SJCRH30 (cell line): ENCODE measurements at regions not wholly inside any gene's neighbourhood (a gene's known extent, or its start where the extent isn't known, plus 50 kb on each side); places are given as distances from the start of the nearest gene placed in this dataset.
"Not testable (repeated sequence)": the region's sequence is repeated elsewhere in the genome, so short reads cannot be mapped to it uniquely, and the experiment has no call there.

Experiments
- DNase-seq, 2 experiments: peaks; one replicate each; pipeline ENCODE4 v3.0.0-alpha.2; 2015 to 2020
- H3K27ac ChIP-seq: fragments of 250-450 bp; sonication (Bioruptor Pico); 2 replicates; pipeline ENCODE4 v1.5.1; 2020; ENCODE audit warnings: mild to moderate bottlenecking, moderate library complexity
- H3K27me3 ChIP-seq: fragments of 250-450 bp; sonication (Bioruptor Pico); 2 replicates; pipeline ENCODE4 v1.5.1; 2020; ENCODE audit warnings: mild to moderate bottlenecking, moderate library complexity
- H3K36me3 ChIP-seq: fragments of 250-450 bp; sonication (Bioruptor Pico); 2 replicates; pipeline ENCODE4 v1.5.1; 2020; ENCODE audit warnings: mild to moderate bottlenecking, moderate library complexity
- H3K4me1 ChIP-seq: fragments of 250-450 bp; sonication (Bioruptor Pico); 2 replicates; pipeline ENCODE4 v1.5.1; 2020; ENCODE audit warnings: mild to moderate bottlenecking, moderate library complexity
- H3K4me3 ChIP-seq: fragments of 250-450 bp; sonication (Bioruptor Pico); 2 replicates; pipeline ENCODE4 v1.5.1; 2020; ENCODE audit warnings: mild to moderate bottlenecking, moderate library complexity
- H3K9me3 ChIP-seq: fragments of 250-450 bp; sonication (Bioruptor Pico); replicated peaks from 2 replicates; pipeline ENCODE4 v1.5.1; 2020; ENCODE audit warnings: mild to moderate bottlenecking, moderate library complexity

DNA sequence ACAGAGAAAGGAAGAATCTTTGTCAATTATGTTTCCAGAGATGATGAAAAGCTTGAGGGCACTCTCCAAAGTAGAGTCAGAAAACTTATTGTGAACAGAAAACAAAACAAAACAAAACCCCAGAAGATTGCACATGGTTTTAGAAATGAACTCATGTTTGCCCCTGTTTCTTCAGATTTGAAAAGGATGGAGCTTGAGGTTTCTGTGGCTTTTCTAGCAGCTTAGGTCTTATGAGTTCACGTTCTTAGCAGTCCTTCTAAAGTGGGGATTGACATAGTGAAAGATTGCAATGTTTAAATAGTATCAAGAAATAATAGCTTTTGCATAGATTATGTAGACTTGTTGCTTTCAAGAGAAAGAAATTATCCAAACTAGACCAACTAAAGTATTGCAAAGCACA, 421.8 kb downstream of the GBA3 start:
- no peaks in the 10 kb centered on the region for H3K27me3 ChIP-seq
- no peak for DNase-seq
- H3K4me1 ChIP-seq: no peaks in the 10 kb centered on the region
- no peak overlapping the region for H3K4me3 ChIP-seq
- H3K9me3 ChIP-seq: no peaks in the 10 kb centered on the region
- H3K36me3 ChIP-seq: no peaks in the 10 kb centered on the region
- H3K27ac ChIP-seq: no peak overlapping the region

DNA sequence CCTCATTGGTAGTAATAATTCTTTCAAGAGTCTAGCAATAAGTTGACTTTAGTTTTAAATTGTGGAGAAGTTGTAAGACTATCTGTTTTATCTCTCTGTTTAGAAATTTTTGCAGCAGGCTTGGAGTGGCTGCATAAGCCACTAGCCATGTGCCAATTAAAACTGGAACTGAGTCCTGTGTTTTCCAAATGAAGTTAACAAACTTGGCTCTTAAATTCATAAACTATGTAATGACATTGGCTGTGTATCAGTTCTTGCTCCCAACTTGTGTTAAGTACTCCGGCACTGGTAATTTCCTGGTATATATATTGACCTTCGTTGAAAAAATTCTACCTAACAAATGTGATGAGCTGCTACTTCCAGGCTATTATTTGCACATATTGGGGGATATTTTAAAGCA, 420.4 kb downstream of the GBA3 start:
- no peak for DNase-seq
- Histone ChIP-seq H3K9me3 (no peaks in the 10 kb centered on the region), H3K27me3 (no peaks in the 10 kb centered on the region), H3K36me3 (no peaks in the 10 kb centered on the region), H3K27ac (no peak overlapping the region), H3K4me1 (no peaks in the 10 kb centered on the region), H3K4me3 (no peak overlapping the region)

DNA sequence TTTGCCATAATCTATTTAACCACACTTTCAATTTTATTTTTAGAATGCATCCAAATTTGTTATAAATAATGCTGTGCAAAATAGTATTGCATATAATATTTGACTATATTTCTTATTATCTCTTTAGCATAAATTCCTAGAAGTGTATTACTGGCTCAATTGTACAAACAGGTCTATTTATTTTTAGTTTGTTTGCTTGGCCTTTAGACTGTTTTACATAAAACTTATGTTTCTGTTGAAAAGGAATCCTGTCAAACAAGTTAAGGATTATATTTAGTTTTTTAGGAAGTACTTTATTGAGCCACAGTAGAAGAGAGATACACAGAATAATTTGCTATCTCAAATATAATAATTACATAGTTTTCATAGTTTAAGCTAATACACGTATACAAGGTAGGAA, 413.8 kb downstream of the GBA3 start:
- Histone ChIP-seq H3K9me3 (no peaks in the 10 kb centered on the region), H3K27me3 (no peaks in the 10 kb centered on the region), H3K36me3 (no peaks in the 10 kb centered on the region), H3K4me3 (no peak overlapping the region), H3K4me1 (no peaks in the 10 kb centered on the region), H3K27ac (no peak overlapping the region)
- no peak for DNase-seq

DNA sequence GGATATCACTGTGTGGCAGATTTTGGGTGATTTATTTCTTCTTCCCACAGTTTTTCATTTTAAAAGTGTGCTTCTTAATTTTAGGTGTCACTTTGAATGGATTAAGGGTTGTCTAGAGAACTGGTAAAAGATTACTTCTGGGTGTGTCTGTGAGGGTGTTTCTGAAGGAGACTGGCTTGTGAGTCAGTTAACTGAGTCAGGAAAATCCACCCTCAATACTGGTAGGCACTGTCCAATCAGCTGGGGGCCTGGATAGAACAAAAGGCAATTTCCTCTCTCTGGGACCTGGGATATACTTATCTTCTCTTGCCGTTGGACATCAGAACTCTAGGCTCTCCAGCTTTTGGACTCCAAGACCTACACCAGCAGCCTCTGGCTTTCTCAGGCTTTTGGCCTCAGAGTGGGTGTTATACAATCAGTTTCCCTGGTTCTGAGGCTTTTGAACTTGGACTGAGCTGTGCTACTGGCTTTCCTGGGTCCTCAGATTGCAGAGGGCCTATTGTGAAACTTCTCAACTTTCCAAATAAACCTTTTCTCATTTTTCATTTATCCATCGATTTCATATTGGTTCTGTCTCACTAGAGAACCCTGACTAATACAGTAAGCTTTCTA, 413.1 kb downstream of the GBA3 start:
- Histone ChIP-seq H3K9me3 (no peaks in the 10 kb centered on the region), H3K27me3 (no peaks in the 10 kb centered on the region), H3K4me3 (no peak overlapping the region), H3K27ac (no peak overlapping the region), H3K36me3 (no peaks in the 10 kb centered on the region), H3K4me1 (no peaks in the 10 kb centered on the region)
- no peak for DNase-seq

DNA sequence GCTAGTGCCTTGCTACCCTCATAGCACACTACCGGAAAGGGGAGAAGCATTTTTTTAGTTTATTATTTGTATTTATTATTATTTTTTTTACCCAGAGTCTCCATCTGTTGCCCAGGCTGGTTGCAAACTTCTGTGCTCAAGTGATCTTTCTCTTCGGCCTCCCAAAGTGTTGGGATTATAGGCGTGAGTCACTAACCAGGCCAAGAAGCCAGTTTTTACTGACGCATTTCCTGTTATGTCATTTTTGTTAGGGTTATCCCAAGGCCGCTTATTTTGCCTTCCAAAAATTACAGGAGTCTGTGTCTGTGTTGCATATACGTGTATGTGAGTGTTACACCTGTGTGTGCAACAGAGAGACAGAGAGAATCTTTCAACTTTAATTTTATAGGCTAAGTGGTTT, 404.5 kb downstream of the GBA3 start:
- no peaks in the 10 kb centered on the region for H3K36me3 ChIP-seq
- H3K9me3 ChIP-seq: no peaks in the 10 kb centered on the region
- DNase-seq: peak in 1 of 2 experiments; percentile 5
- H3K4me1 ChIP-seq: no peaks in the 10 kb centered on the region
- no peak overlapping the region for H3K27ac ChIP-seq
- no peaks in the 10 kb centered on the region for H3K27me3 ChIP-seq
- no peak overlapping the region for H3K4me3 ChIP-seq

DNA sequence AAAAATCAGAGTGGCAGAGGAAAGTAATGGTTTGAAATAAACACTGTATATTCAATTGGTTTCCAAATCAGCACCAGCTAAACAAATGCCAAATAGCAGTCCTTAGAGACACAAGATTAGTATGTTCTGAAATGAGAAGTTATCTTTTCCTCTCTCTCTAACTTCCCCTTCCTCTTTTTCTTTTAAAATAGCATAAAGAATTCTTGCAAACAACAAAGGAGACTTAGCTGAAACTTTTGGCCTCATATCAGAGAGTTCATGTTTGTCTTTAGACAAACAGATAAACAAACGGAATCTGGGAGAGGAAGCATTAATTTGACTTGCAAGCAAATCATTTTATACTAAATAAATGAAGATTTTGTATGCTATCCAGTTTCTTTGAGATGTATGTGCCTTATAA, 399.0 kb downstream of the GBA3 start:
- H3K4me3 ChIP-seq: no peak overlapping the region
- no peaks in the 10 kb centered on the region for H3K9me3 ChIP-seq
- no peak overlapping the region for H3K27ac ChIP-seq
- no peak for DNase-seq
- no peaks in the 10 kb centered on the region for H3K36me3 ChIP-seq
- H3K27me3 ChIP-seq: no peaks in the 10 kb centered on the region
- H3K4me1 ChIP-seq: no peaks in the 10 kb centered on the region

DNA sequence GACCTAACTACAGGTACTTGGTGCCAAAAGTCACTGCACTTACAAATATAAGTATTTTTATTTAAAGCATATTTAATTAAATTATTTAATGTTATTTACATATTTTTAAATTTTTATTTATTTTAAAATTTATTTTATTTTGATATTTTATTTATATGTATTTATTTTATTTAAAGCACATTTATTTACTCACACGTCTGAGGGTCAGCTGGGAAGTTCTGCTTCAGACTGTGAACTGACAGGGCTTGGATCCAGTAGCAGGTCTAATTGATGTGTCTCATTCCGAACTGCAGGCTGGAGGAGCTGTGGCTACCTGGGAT, 392.5 kb downstream of the GBA3 start:
- Histone ChIP-seq H3K27me3 (no peaks in the 10 kb centered on the region), H3K9me3 (no peaks in the 10 kb centered on the region), H3K36me3 (no peaks in the 10 kb centered on the region), H3K27ac (no peak overlapping the region; the same call in 1 of the 2 replicates), H3K4me3 (no peak overlapping the region), H3K4me1 (peaks cover 5% of the 10 kb centered on the region; the same call in 1 of the 2 replicates)
- no peak for DNase-seq

DNA sequence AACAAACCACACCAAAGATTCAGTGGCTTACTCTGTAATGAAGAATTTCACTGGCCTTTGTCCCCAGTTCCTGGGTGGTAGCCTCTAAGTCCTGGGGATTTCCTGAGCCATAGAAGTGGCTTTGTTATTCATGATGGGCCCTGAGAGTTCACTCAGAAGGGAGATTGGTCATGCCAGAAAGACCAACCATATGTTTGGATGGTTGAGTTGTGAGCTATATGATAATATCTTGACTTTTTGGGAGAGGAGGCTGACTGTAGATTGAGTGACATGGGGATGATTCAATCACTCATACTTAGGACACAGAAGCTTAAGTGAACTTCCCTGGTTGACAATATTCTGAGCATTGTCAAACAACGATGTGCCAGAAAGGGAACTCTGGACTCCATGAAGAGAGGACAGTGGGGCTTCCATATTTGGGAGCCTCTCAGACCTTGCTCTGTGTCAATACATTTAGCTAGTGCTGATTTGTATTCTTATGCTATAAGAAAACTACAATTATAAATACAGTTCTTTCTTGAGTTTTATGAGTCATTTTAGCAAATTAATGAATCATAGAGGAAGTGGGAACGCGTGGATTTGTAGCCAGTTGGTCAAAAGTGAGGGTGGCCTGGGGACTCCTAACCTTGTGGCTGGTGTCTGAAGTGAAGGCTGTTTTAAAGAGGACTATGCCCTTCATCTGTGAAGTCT, 392.0 kb downstream of the GBA3 start:
- DNase-seq: peak; percentile 19 to 61
- Histone ChIP-seq H3K4me3 (no peak overlapping the region), H3K9me3 (no peaks in the 10 kb centered on the region), H3K4me1 (peaks cover 5% of the 10 kb centered on the region; the same call in 1 of the 2 replicates), H3K27me3 (no peaks in the 10 kb centered on the region), H3K27ac (peak overlapping the region; percentile 16; the same call in 1 of the 2 replicates), H3K36me3 (no peaks in the 10 kb centered on the region)

DNA sequence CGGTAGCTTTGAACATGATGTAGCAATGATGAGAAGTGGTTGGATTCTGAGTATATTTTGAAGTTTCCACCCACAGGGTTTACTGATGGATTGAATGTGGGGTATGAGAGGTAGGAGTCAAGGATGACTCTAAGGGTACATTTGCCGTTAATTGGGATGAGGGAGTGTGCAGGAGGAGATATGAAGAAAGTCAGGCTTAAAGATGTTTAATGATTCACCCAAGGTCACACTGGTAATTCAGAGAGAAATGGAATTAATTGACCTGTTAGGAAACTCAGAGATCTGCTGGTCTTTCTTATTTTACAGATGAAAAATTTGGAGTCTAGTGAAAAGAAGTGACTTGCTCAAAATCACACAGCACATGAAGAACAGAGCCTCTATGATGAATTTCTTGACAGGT, 390.7 kb downstream of the GBA3 start:
- Histone ChIP-seq H3K4me3 (no peak overlapping the region), H3K27ac (no peak overlapping the region), H3K9me3 (no peaks in the 10 kb centered on the region), H3K36me3 (no peaks in the 10 kb centered on the region), H3K4me1 (peaks cover 5% of the 10 kb centered on the region; the same call in 1 of the 2 replicates), H3K27me3 (no peaks in the 10 kb centered on the region)
- DNase-seq: no peak

DNA sequence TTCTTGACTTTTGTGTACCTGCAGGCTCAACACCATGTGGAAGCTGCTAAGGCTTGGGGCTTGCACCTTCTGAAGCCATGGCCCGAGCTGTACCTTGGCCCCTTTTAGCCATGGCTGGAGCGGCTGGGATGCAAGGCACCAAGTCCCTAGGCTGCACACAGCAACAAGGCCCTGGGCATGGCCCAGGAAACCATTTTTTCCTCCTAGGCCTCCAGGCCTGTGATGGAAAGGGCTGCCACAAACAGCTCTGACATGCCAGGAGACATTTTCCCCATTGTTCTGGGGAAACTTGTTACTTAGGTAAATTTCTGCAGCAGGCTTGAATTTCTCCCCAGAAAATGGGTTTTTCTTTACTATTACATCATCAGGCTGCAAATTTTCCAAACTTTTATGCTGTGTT, 387.4 kb downstream of the GBA3 start:
- not testable (repeated sequence) for H3K9me3 ChIP-seq

DNA sequence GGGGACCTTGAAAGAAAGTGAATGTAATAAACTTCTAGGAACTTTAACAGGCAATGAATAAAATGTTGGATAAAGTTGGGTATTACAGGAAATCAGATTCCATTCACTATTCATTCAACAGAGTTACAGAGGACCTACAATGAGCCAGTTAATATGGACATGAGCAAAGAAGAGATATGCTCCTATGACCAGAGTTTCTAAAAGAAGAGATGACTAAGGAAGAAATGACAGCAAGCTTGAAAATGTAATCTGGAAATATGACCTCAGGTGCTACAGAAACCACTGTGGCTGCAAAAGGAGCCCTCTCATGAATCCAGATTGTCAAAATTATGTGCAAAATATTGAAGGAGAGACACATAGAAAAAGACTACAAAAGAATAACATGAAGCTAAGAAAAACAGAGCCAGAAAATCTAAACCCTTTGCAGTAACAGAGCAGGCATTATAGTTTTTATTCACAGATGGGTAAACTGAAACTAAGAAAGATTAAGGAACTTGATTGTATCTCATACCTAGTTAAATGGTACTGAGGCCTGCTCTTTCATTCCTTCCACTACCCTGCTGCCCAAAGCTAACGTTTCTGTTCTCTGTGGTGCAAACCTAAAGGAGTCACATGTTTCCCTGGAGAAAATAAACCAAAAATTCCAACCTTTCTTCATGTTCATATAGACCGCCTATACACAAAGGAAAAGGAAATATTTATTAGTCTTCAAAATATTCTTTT, 378.3 kb downstream of the GBA3 start:
- Histone ChIP-seq H3K27me3 (no peaks in the 10 kb centered on the region; the same call in 1 of the 2 replicates), H3K27ac (no peak overlapping the region), H3K4me1 (no peaks in the 10 kb centered on the region), H3K4me3 (no peak overlapping the region), H3K9me3 (no peaks in the 10 kb centered on the region), H3K36me3 (no peaks in the 10 kb centered on the region)
- no peak for DNase-seq

More for the DNA sequence above, 387.4 kb downstream of the GBA3 start:
- DNase-seq, H3K4me1 ChIP-seq, H3K27ac ChIP-seq, H3K36me3 ChIP-seq, H3K4me3 ChIP-seq, H3K27me3 ChIP-seq: not testable (repeated sequence)

DNA sequence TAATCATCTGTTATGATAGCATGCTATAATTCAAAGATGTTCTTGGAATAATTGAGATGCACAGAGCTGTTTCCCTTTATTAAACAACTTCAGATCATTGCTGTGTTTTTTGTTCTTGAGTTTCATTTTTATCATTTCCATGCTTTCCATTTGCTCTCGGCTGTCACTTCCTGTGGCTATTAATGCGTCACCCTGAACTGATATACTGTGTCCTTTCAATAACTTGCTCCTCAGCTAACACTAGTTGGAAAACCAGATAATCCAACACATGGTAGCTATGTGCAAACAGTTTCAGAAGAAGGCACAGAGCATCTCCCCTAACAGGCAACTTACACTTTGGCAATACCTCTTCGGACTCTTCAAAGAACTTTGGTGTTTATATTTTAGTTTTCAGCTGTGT, 376.0 kb downstream of the GBA3 start:
- H3K27ac ChIP-seq: no peak overlapping the region
- H3K36me3 ChIP-seq: no peaks in the 10 kb centered on the region
- no peak for DNase-seq
- H3K4me3 ChIP-seq: no peak overlapping the region
- no peaks in the 10 kb centered on the region for H3K4me1 ChIP-seq
- H3K27me3 ChIP-seq: no peaks in the 10 kb centered on the region; the same call in 1 of the 2 replicates
- H3K9me3 ChIP-seq: no peaks in the 10 kb centered on the region

DNA sequence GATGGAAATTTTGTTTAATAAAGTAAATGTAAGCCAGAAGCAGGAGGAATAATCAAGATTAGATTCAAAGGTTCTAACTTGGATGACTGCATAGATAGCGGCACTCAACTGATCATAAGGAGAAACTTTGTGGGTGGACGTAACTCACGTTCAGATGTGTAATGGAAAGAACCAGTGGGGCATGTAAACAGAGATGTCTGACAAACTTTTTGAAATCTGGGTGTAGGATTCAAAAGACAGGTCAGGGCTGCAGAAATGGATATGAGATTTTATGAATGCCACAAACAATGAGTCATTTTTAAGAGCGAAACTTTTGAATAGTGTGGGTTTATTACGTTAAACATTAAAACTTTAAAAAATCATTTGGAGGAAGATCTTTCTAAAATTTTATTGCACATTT, 375.6 kb downstream of the GBA3 start:
- Histone ChIP-seq H3K4me1 (no peaks in the 10 kb centered on the region), H3K27me3 (no peaks in the 10 kb centered on the region; the same call in 1 of the 2 replicates), H3K27ac (no peak overlapping the region), H3K9me3 (no peaks in the 10 kb centered on the region), H3K4me3 (no peak overlapping the region), H3K36me3 (no peaks in the 10 kb centered on the region)
- no peak for DNase-seq

DNA sequence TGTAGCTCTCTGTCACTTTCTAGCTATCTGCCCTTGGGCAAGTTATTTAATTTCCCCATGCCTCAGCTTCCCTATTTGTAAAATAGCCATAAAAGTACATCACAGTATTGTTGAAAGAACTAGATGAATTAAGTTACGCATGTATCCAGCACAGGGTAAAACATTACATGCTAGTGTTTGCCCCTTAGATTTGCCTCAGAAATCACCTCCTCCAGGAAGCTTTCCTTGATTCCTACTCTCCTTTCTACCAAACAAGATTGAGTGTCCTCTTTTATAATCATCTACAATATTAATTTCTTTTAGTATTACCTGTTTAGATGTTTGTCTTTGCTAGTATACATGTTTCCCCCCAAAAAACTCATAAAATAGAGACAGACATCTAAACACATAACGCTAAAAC, 369.5 kb downstream of the GBA3 start:
- no peaks in the 10 kb centered on the region for H3K9me3 ChIP-seq
- no peak overlapping the region for H3K27ac ChIP-seq

DNA sequence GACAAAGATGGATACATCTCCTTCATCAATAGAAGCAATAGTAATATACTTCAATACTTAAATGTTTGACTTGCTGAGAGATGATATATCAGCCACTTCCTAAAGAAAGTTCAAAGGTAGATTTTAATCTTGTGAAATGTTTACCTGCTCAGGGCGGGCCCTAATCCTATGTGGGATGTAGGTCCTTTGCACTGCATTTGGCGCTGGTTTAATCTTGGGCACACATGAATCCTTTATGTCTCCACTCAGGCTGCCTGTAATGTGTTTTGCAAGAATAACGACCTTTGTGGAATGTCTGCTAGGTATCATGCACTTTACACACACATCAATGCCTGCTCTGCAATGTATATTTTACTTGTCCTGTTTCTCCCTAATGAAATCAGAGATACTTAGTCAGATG, 368.7 kb downstream of the GBA3 start:
- Histone ChIP-seq H3K27me3 (no peaks in the 10 kb centered on the region; the same call in 1 of the 2 replicates), H3K9me3 (no peaks in the 10 kb centered on the region), H3K4me1 (no peaks in the 10 kb centered on the region), H3K4me3 (no peak overlapping the region), H3K36me3 (no peaks in the 10 kb centered on the region), H3K27ac (no peak overlapping the region)
- no peak for DNase-seq

More for the DNA sequence above, 369.5 kb downstream of the GBA3 start:
- Histone ChIP-seq H3K36me3 (no peaks in the 10 kb centered on the region), H3K4me1 (no peaks in the 10 kb centered on the region), H3K4me3 (no peak overlapping the region), H3K27me3 (no peaks in the 10 kb centered on the region; the same call in 1 of the 2 replicates)
- DNase-seq: no peak
